ENCODE measurements at regions not wholly inside any gene's neighbourhood (a gene's known extent, or its start where the extent isn't known, plus 50 kb on each side); places are given as distances from the start of the nearest gene placed in this dataset.

DNA sequence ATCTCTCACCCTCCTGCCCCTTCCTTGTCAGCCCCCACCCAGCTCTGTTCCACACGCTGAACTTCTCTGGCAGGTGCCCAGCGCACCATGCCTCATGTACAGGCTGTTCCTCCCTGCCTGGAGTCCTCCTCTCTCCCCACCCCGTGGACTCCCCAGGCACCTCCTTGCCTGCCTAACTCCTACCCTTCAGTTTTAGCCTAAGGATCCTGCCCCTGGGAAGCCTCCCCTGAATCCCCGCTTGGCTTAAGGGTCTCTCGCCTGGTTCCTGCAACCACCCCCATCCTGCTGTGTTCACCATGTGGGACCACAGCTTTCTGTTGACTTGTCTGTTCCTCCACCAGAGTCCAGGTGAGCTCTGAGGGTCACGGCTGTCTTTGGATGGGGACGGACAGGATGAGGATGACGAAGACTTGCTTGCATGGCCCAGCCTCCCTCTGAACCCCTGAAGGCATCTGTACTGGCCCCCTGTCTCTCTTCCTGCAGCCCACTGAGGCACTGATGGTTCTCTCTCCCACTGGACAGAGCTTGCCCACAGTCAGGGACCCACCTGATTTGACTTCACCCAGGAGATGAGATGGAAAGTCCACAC is 153.2 kb upstream of the C1orf174 start:
- TF ChIP-seq, protein P1, sequence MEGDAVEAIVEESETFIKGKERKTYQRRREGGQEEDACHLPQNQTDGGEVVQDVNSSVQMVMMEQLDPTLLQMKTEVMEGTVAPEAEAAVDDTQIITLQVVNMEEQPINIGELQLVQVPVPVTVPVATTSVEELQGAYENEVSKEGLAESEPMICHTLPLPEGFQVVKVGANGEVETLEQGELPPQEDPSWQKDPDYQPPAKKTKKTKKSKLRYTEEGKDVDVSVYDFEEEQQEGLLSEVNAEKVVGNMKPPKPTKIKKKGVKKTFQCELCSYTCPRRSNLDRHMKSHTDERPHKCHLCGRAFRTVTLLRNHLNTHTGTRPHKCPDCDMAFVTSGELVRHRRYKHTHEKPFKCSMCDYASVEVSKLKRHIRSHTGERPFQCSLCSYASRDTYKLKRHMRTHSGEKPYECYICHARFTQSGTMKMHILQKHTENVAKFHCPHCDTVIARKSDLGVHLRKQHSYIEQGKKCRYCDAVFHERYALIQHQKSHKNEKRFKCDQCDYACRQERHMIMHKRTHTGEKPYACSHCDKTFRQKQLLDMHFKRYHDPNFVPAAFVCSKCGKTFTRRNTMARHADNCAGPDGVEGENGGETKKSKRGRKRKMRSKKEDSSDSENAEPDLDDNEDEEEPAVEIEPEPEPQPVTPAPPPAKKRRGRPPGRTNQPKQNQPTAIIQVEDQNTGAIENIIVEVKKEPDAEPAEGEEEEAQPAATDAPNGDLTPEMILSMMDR (IDR thresholded peaks at IDR 0.05), result no peak
- TF ChIP-seq POLR2A (IDR thresholded peaks at IDR 0.05), result no peak
